CD4-positive, alpha-beta T cell treated with Interleukin-12 subunit alpha and Interleukin-12 subunit beta, for 1 hour (primary cell): ENCODE measurements at regions not wholly inside any gene's neighbourhood (a gene's known extent, or its start where the extent isn't known, plus 50 kb on each side); places are given as distances from the start of the nearest gene placed in this dataset.

Experiments
- DNase-seq: peaks from one replicate; pipeline ENCODE4 v3.0.0-alpha.2; 2020

- no peak for DNase-seq
Measured at GRCh38 chr5:30932273-30933017, 261.0 kb upstream of the CDH6 start.

- no peak for DNase-seq
Measured at GRCh38 chr5:30930736-30931135, 262.8 kb upstream of the CDH6 start.

GRCh38 chr5:30928956-30929355, 264.5 kb upstream of the CDH6 start:
- no peak for DNase-seq

- no peak for DNase-seq
Measured at GRCh38 chr5:30926218-30926617, 267.3 kb upstream of the CDH6 start.

GRCh38 chr5:30921388-30921787, 272.1 kb upstream of the CDH6 start:
- DNase-seq, result no peak

- DNase-seq, result no peak
Measured at GRCh38 chr5:30918171-30918570, 275.3 kb upstream of the CDH6 start.

- no peak for DNase-seq
Measured at GRCh38 chr5:30908356-30908755, 285.1 kb upstream of the CDH6 start.

- no peak for DNase-seq
Measured at GRCh38 chr5:30900367-30900766, 293.1 kb upstream of the CDH6 start.

- DNase-seq, result no peak
Measured at GRCh38 chr5:30894811-30895210, 298.7 kb upstream of the CDH6 start.

- no peak for DNase-seq
Measured at GRCh38 chr5:30891660-30892059, 301.8 kb upstream of the CDH6 start.

- DNase-seq, result no peak
Measured at GRCh38 chr5:30890377-30890776, 303.1 kb upstream of the CDH6 start.

GRCh38 chr5:30880514-30880913, 313.0 kb upstream of the CDH6 start:
- no peak for DNase-seq

- no peak for DNase-seq
Measured at GRCh38 chr5:30879887-30880286, 313.6 kb upstream of the CDH6 start.

GRCh38 chr5:30878746-30879145, 314.7 kb upstream of the CDH6 start:
- no peak for DNase-seq

- DNase-seq, result no peak
Measured at GRCh38 chr5:30878296-30878695, 315.2 kb upstream of the CDH6 start.

- no peak for DNase-seq
Measured at GRCh38 chr5:30874241-30875034, 319.0 kb upstream of the CDH6 start.

- DNase-seq, result no peak
Measured at GRCh38 chr5:30871196-30871595, 322.3 kb upstream of the CDH6 start.

GRCh38 chr5:30867711-30868110, 325.8 kb upstream of the CDH6 start:
- DNase-seq, result no peak

- DNase-seq, result no peak
Measured at GRCh38 chr5:30866142-30866541, 327.3 kb upstream of the CDH6 start.

- DNase-seq, result no peak
Measured at GRCh38 chr5:30856242-30856641, 337.2 kb upstream of the CDH6 start.

- DNase-seq, result no peak
Measured at GRCh38 chr5:30853158-30853557, 340.3 kb upstream of the CDH6 start.

- DNase-seq, result no peak
Measured at GRCh38 chr5:30850866-30851265, 342.6 kb upstream of the CDH6 start.

- no peak for DNase-seq
Measured at GRCh38 chr5:30849931-30850710, 343.4 kb upstream of the CDH6 start.

- DNase-seq, result no peak
Measured at GRCh38 chr5:30846171-30846570, 347.3 kb upstream of the CDH6 start.
